GM18909 (cell line): ENCODE measurements at regions not wholly inside any gene's neighbourhood (a gene's known extent, or its start where the extent isn't known, plus 50 kb on each side); places are given as distances from the start of the nearest gene placed in this dataset.
"Not testable (repeated sequence)": the region's sequence is repeated elsewhere in the genome, so short reads cannot be mapped to it uniquely, and the experiment has no call there.

Experiments
- ATAC-seq: cut with Tn5 transposase; IDR thresholded peaks from one replicate; pipeline ENCODE4 v1.9.1; 2021; ENCODE audit warnings: mild to moderate bottlenecking; ENCODE audit not compliant: unreplicated experiment, poor library complexity

GRCh38 chr3:177711637-177712036, 514.4 kb upstream of the TBL1XR1 start:
- ATAC-seq = no peak

GRCh38 chr3:177713928-177714900, 516.9 kb upstream of the TBL1XR1 start:
- ATAC-seq = no peak

GRCh38 chr3:177714945-177715344, 517.7 kb upstream of the TBL1XR1 start:
- no peak for ATAC-seq

- no peak for ATAC-seq
Measured at GRCh38 chr3:177715980-177716379, 518.7 kb upstream of the TBL1XR1 start.

GRCh38 chr3:177720927-177721326, 523.6 kb upstream of the TBL1XR1 start:
- ATAC-seq = not testable (repeated sequence)

- no peak for ATAC-seq
Measured at GRCh38 chr3:177721864-177722785, 524.8 kb upstream of the TBL1XR1 start.

- ATAC-seq = no peak
Measured at GRCh38 chr3:177724020-177724638, 526.8 kb upstream of the TBL1XR1 start.

GRCh38 chr3:177725165-177725564, 527.9 kb upstream of the TBL1XR1 start:
- no peak for ATAC-seq

- ATAC-seq = no peak
Measured at GRCh38 chr3:177726807-177727206, 529.5 kb upstream of the TBL1XR1 start.

- ATAC-seq = no peak
Measured at GRCh38 chr3:177729956-177730681, 532.8 kb upstream of the TBL1XR1 start.

- ATAC-seq = no peak
Measured at GRCh38 chr3:177730814-177731213, 533.5 kb upstream of the TBL1XR1 start.

GRCh38 chr3:177731644-177732268, 534.5 kb upstream of the TBL1XR1 start:
- ATAC-seq = no peak

- no peak for ATAC-seq
Measured at GRCh38 chr3:177733233-177733632, 536.0 kb upstream of the TBL1XR1 start.

- no peak for ATAC-seq
Measured at GRCh38 chr3:177733936-177734335, 536.7 kb upstream of the TBL1XR1 start.

GRCh38 chr3:177735431-177735830, 538.1 kb upstream of the TBL1XR1 start:
- no peak for ATAC-seq

- no peak for ATAC-seq
Measured at GRCh38 chr3:177739461-177739860, 542.2 kb upstream of the TBL1XR1 start.

- no peak for ATAC-seq
Measured at GRCh38 chr3:177740254-177740653, 543.0 kb upstream of the TBL1XR1 start.

- peak; percentile 70 for ATAC-seq
Measured at GRCh38 chr3:177742273-177742672, 545.0 kb upstream of the TBL1XR1 start.

- no peak for ATAC-seq
Measured at GRCh38 chr3:177743173-177743890, 546.0 kb upstream of the TBL1XR1 start.
